AG20443 (cell line): ENCODE measurements at regions not wholly inside any gene's neighbourhood (a gene's known extent, or its start where the extent isn't known, plus 50 kb on each side); places are given as distances from the start of the nearest gene placed in this dataset.
A peak's percentile ranks its signal among the peaks of the same experiment; 100 is the strongest.

Experiments used
- DNase-seq: peaks from one replicate; pipeline ENCODE4 v3.0.0; 2012; ENCODE audit warnings: low spot score, mixed read lengths

- DNase-seq, result no peak
These were observed 375.1 kb upstream of the ZP4 start for GRCh38 chr1:238265866-238266265.

GRCh38 chr1:238264951-238265350 is 374.2 kb upstream of the ZP4 start:
- no peak for DNase-seq

GRCh38 chr1:238258510-238258909 is 367.8 kb upstream of the ZP4 start:
- no peak for DNase-seq

- DNase-seq, result no peak
These were observed 366.4 kb upstream of the ZP4 start for GRCh38 chr1:238257018-238257621.

GRCh38 chr1:238254935-238255334 is 364.2 kb upstream of the ZP4 start:
- no peak for DNase-seq

- peak; percentile 18 for DNase-seq
These were observed 361.5 kb upstream of the ZP4 start for GRCh38 chr1:238252033-238252802.

GRCh38 chr1:238248356-238248755 is 357.6 kb upstream of the ZP4 start:
- DNase-seq, result no peak

- DNase-seq, result no peak
These were observed 351.5 kb upstream of the ZP4 start for GRCh38 chr1:238242181-238242580.

GRCh38 chr1:238241607-238242006 is 350.9 kb upstream of the ZP4 start:
- DNase-seq, result no peak

GRCh38 chr1:238239343-238239742 is 348.6 kb upstream of the ZP4 start:
- no peak for DNase-seq

- DNase-seq, result no peak
These were observed 343.2 kb upstream of the ZP4 start for GRCh38 chr1:238233966-238234365.

- DNase-seq, result no peak
These were observed 341.5 kb upstream of the ZP4 start for GRCh38 chr1:238232084-238232710.

- DNase-seq, result no peak
These were observed 336.1 kb upstream of the ZP4 start for GRCh38 chr1:238226810-238227209.

- no peak for DNase-seq
These were observed 332.4 kb upstream of the ZP4 start for GRCh38 chr1:238223076-238223640.

GRCh38 chr1:238221738-238222137 is 331.0 kb upstream of the ZP4 start:
- DNase-seq, result no peak

GRCh38 chr1:238214449-238214848 is 323.7 kb upstream of the ZP4 start:
- no peak for DNase-seq

- no peak for DNase-seq
These were observed 314.4 kb upstream of the ZP4 start for GRCh38 chr1:238205045-238205662.

GRCh38 chr1:238201992-238202391 is 311.3 kb upstream of the ZP4 start:
- no peak for DNase-seq

- no peak for DNase-seq
These were observed 308.6 kb upstream of the ZP4 start for GRCh38 chr1:238199325-238199724.

- no peak for DNase-seq
These were observed 305.8 kb upstream of the ZP4 start for GRCh38 chr1:238196516-238196915.

- DNase-seq, result no peak
These were observed 300.4 kb upstream of the ZP4 start for GRCh38 chr1:238191170-238191569.

- DNase-seq, result no peak
These were observed 296.8 kb upstream of the ZP4 start for GRCh38 chr1:238187575-238187949.
